Breast epithelium (tissue), 4 donors: ENCODE measurements at regions not wholly inside any gene's neighbourhood (a gene's known extent, or its start where the extent isn't known, plus 50 kb on each side); places are given as distances from the start of the nearest gene placed in this dataset.

Experiments
- DNase-seq, 2 donors: peaks; one replicate each; pipeline ENCODE4 v3.0.0-alpha.2; 2019; ENCODE audit warnings: low spot score in 2 of 2
- H3K27ac ChIP-seq, 2 donors: fragments of 200-600 bp; sonication (generic) in 1 of 2; one replicate each; pipeline ENCODE4 v1.5.1; 2016 to 2019; ENCODE audit warnings: mild to moderate bottlenecking in 1 of 2
- H3K27me3 ChIP-seq, 2 donors: fragments of 200-600 bp; sonication (generic) in 1 of 2; one replicate each; pipeline versions ENCODE4 v1.5.1 to v1.6.0; 2017 to 2019; ENCODE audit warnings: control low read depth in 1 of 2, mild to moderate bottlenecking in 1 of 2
- H3K36me3 ChIP-seq: fragments of 200-600 bp; one replicate; pipeline ENCODE4 v1.5.1; 2019
- H3K4me1 ChIP-seq, 2 donors: fragments of 200-600 bp; sonication (generic); one replicate each; pipeline ENCODE4 v1.5.1; 2016 to 2019; ENCODE audit warnings: control low read depth in 1 of 2
- H3K4me3 ChIP-seq, 3 donors: fragments of 200-600 bp; sonication (generic); 1 replicate in 2 of 3; 2 replicates in 1 of 3; pipeline ENCODE4 v1.5.1; 2016 to 2019; ENCODE audit warnings: mild to moderate bottlenecking in 3 of 3, moderate library complexity in 2 of 3
- H3K9me3 ChIP-seq, 2 donors: fragments of 200-600 bp; sonication (generic) in 1 of 2; one replicate each; pipeline ENCODE4 v1.5.1; 2016 to 2019; ENCODE audit warnings: control low read depth in 1 of 2
- CTCF ChIP-seq, 3 donors: fragments of 450-650 bp; IDR thresholded peaks; one replicate each; pipeline ENCODE4 v1.5.1; 2016 to 2017; ENCODE audit warnings: antibody characterized with exemption in 3 of 3, mild to moderate bottlenecking in 3 of 3, moderate library complexity in 3 of 3
- POLR2A ChIP-seq: fragments of 450-650 bp; IDR thresholded peaks from one replicate; pipeline ENCODE4 v1.6.1; 2016; ENCODE audit warnings: antibody characterized with exemption, mild to moderate bottlenecking, moderate library complexity
- POLR2AphosphoS5 ChIP-seq, 3 donors: sonication (generic); formaldehyde crosslinking; IDR thresholded peaks; one replicate each; pipeline ENCODE4 v1.6.1; 2017; ENCODE audit warnings: antibody characterized with exemption in 3 of 3
- intact Hi-C: fragments of 100-400 bp; cut with DNase I; formaldehyde crosslinking; loops from one replicate; pipeline ENCODE4 v1.15.1; 2023; ENCODE audit warnings: low total_unique reads

GRCh38 chr12:59166457-59166856 lies 246.2 kb upstream of the LRIG3 start:
- Histone ChIP-seq H3K9me3 (no peaks in the 10 kb centered on the region), H3K4me1 (no peaks in the 10 kb centered on the region), H3K27me3 (no peaks in the 10 kb centered on the region), H3K4me3 (no peak overlapping the region), H3K36me3 (no peaks in the 10 kb centered on the region), H3K27ac (no peak overlapping the region)
- no peak for DNase-seq
- TF ChIP-seq POLR2AphosphoS5 (IDR thresholded peaks at IDR 0.05) = no peak
- no peak for TF ChIP-seq POLR2A
- TF ChIP-seq CTCF (IDR thresholded peaks at IDR 0.05) = no peak
- intact Hi-C loops = no loop called here

- no peaks in the 10 kb centered on the region for H3K9me3 ChIP-seq
- DNase-seq = peak in 1 of 2 donors; percentile 54
- peak overlapping the region in 1 of 2 donors; percentile 10 for H3K27ac ChIP-seq
- no peaks in the 10 kb centered on the region for H3K36me3 ChIP-seq
- intact Hi-C loops = no loop called here
- TF ChIP-seq CTCF (IDR thresholded peaks at IDR 0.05) (peak in 2 of 3 donors; percentile 26 to 42), POLR2AphosphoS5 (IDR thresholded peaks at IDR 0.05) (peak in 1 of 3 donors; percentile 27), POLR2A (no peak)
- H3K27me3 ChIP-seq = no peaks in the 10 kb centered on the region
- no peaks in the 10 kb centered on the region for H3K4me1 ChIP-seq
- H3K4me3 ChIP-seq = no peak overlapping the region
Observed at GRCh38 chr12:59164991-59165718, 244.9 kb upstream of the LRIG3 start.

GRCh38 chr12:59164226-59164625 lies 243.9 kb upstream of the LRIG3 start:
- Histone ChIP-seq H3K36me3 (no peaks in the 10 kb centered on the region), H3K4me1 (no peaks in the 10 kb centered on the region), H3K4me3 (no peak overlapping the region), H3K9me3 (no peaks in the 10 kb centered on the region), H3K27me3 (no peaks in the 10 kb centered on the region), H3K27ac (no peak overlapping the region)
- DNase-seq = no peak
- intact Hi-C loops = no loop called here
- no peak for TF ChIP-seq CTCF (IDR thresholded peaks at IDR 0.05)
- TF ChIP-seq POLR2A = no peak
- TF ChIP-seq POLR2AphosphoS5 (IDR thresholded peaks at IDR 0.05) = no peak

GRCh38 chr12:59158681-59159080 lies 238.4 kb upstream of the LRIG3 start:
- Histone ChIP-seq H3K4me3 (no peak overlapping the region), H3K4me1 (no peaks in the 10 kb centered on the region), H3K9me3 (peaks cover 0 to 9% of the 10 kb centered on the region in 2 donors), H3K27ac (no peak overlapping the region), H3K36me3 (no peaks in the 10 kb centered on the region), H3K27me3 (no peaks in the 10 kb centered on the region)
- intact Hi-C loops = no loop called here
- TF ChIP-seq CTCF (IDR thresholded peaks at IDR 0.05) (no peak), POLR2A (no peak), POLR2AphosphoS5 (IDR thresholded peaks at IDR 0.05) (no peak)
- DNase-seq = no peak

GRCh38 chr12:59158066-59158465 lies 237.8 kb upstream of the LRIG3 start:
- Histone ChIP-seq H3K27me3 (no peaks in the 10 kb centered on the region), H3K4me1 (no peaks in the 10 kb centered on the region), H3K4me3 (no peak overlapping the region), H3K9me3 (peaks cover 0 to 9% of the 10 kb centered on the region in 2 donors), H3K27ac (no peak overlapping the region), H3K36me3 (no peaks in the 10 kb centered on the region)
- no peak for TF ChIP-seq POLR2A
- TF ChIP-seq POLR2AphosphoS5 (IDR thresholded peaks at IDR 0.05) = no peak
- no peak for TF ChIP-seq CTCF (IDR thresholded peaks at IDR 0.05)
- intact Hi-C loops = no loop called here
- DNase-seq = no peak
